PC-9 (cell line): ENCODE measurements at regions not wholly inside any gene's neighbourhood (a gene's known extent, or its start where the extent isn't known, plus 50 kb on each side); places are given as distances from the start of the nearest gene placed in this dataset.

Experiments
- BruUV-seq: library from RNA; stranded (reverse); fragments of 400-500 nt; replicated peaks from 2 replicates; lab custom pipeline; 2021; lab: Mats Ljungman, UMichigan
- CTCF ChIA-PET: fragments of 300-600 bp; sonication (Branson Sonifier 250); formaldehyde crosslinking; loops from one replicate; lab custom pipeline; 2022; ENCODE audit warnings: antibody characterized with exemption; lab: Charles Lee
- POLR2A ChIA-PET: fragments of 300-600 bp; sonication (Branson Sonifier 250); formaldehyde crosslinking; loops from one replicate; lab custom pipeline; 2022; ENCODE audit warnings: antibody characterized with exemption; ENCODE audit not compliant: unreplicated experiment; lab: Charles Lee
- DNase-seq, 2 experiments: peaks; one replicate each; pipeline versions ENCODE4 v3.0.0 to v3.0.0-alpha.2; 2015 to 2022; ENCODE audit warnings: mixed read lengths in 1 of 2
- H2AFZ ChIP-seq: fragments of 200-600 bp; sonication (generic); 2 replicates; pipeline ENCODE4 v1.8.1; 2017; ENCODE audit warnings: antibody characterized with exemption
- H3F3A ChIP-seq: fragments of 200-600 bp; sonication (generic); 2 replicates; pipeline ENCODE4 v1.8.1; 2017; ENCODE audit warnings: antibody characterized with exemption, mild to moderate bottlenecking, low read depth; ENCODE audit not compliant: insufficient read depth
- H3K27ac ChIP-seq: fragments of 200-600 bp; sonication (generic); 2 replicates; pipeline ENCODE4 v1.6.1; 2016; ENCODE audit warnings: mixed run types
- H3K27me3 ChIP-seq: fragments of 200-600 bp; sonication (generic); 2 replicates; pipeline ENCODE4 v1.6.1; 2016; ENCODE audit warnings: low read depth, mixed run types; ENCODE audit not compliant: insufficient read depth
- H3K36me3 ChIP-seq: fragments of 200-600 bp; sonication (generic); 2 replicates; pipeline ENCODE4 v1.6.1; 2016; ENCODE audit warnings: low read depth, mixed run types
- H3K4me1 ChIP-seq: fragments of 200-600 bp; sonication (generic); replicated peaks from 2 replicates; pipeline ENCODE4 v1.6.1; 2016; ENCODE audit warnings: mixed run types; ENCODE audit not compliant: insufficient read depth
- H3K4me2 ChIP-seq: fragments of 200-600 bp; sonication (generic); 2 replicates; pipeline ENCODE4 v1.6.1; 2017; ENCODE audit warnings: mixed run types
- H3K4me3 ChIP-seq: fragments of 200-600 bp; sonication (generic); 2 replicates; pipeline ENCODE4 v1.6.1; 2016; ENCODE audit warnings: mixed run types
- H3K79me2 ChIP-seq: fragments of 200-600 bp; sonication (generic); 2 replicates; pipeline ENCODE4 v1.6.1; 2017; ENCODE audit warnings: low read depth, mixed run types
- H3K9me2 ChIP-seq: fragments of 200-600 bp; sonication (generic); 2 replicates; pipeline ENCODE4 v1.8.1; 2017; ENCODE audit warnings: mild to moderate bottlenecking; ENCODE audit not compliant: insufficient read depth
- H3K9me3 ChIP-seq: fragments of 200-600 bp; sonication (generic); 2 replicates; pipeline ENCODE4 v1.8.1; 2016; ENCODE audit warnings: low read depth; ENCODE audit not compliant: insufficient read depth
- H4K20me1 ChIP-seq: fragments of 200-600 bp; sonication (generic); 2 replicates; pipeline ENCODE4 v1.8.1; 2017; ENCODE audit not compliant: insufficient read depth
- EZH2 ChIP-seq: fragments of 200-600 bp; sonication (generic); IDR thresholded peaks from 2 replicates; pipeline ENCODE4 v1.8.0; 2017; ENCODE audit warnings: antibody characterized with exemption, low read depth
- intact Hi-C: fragments of 100-400 bp; cut with micrococcal nuclease; formaldehyde crosslinking; loops from one replicate; pipeline ENCODE4 v1.10.0; 2022; ENCODE audit not compliant: unreplicated experiment
- TF ChIP-seq, protein P1 (sequence below): fragments of 200-600 bp; sonication (generic); conservative IDR thresholded peaks from 2 replicates; pipeline ENCODE4 v1.6.1; 2017; ENCODE audit warnings: mixed run types, antibody characterized with exemption, mild to moderate bottlenecking, moderate library complexity

DNA sequence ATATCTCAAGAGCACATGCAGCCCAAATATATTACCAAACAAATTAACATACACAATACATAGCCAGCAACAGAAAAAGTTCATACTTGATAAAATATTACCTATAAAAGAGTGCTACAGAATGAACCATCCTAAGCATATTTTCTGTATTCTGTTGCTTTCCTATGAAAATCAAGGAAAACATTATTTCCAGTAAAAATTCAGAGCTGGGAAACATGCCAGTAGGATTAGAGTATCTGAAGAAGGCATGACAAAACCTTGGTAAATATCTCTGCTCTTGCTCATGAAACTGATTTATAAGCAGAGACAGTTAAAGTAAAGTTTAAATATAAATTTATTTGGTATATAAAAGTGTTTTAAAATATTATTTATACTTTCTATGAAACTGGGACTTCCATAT, 599.7 kb downstream of the ARAP2 start:
- CTCF ChIA-PET: no interaction called here
- no peak for DNase-seq
- no peak overlapping the region for H3K27ac ChIP-seq
- no peaks in the 10 kb centered on the region for H3K79me2 ChIP-seq
- no peaks in the 10 kb centered on the region for H3K36me3 ChIP-seq
- no peak overlapping the region for H3K4me3 ChIP-seq
- H4K20me1 ChIP-seq: no peaks in the 10 kb centered on the region
- H3K4me2 ChIP-seq: no peak overlapping the region
- H3K4me1 ChIP-seq: no peaks in the 10 kb centered on the region
- POLR2A ChIA-PET: no interaction called here
- intact Hi-C loops: no loop called here
- H3K27me3 ChIP-seq: no peaks in the 10 kb centered on the region
- BruUV-seq: no TSS peak
- H2AFZ ChIP-seq: no peak overlapping the region
- TF ChIP-seq, protein P1, sequence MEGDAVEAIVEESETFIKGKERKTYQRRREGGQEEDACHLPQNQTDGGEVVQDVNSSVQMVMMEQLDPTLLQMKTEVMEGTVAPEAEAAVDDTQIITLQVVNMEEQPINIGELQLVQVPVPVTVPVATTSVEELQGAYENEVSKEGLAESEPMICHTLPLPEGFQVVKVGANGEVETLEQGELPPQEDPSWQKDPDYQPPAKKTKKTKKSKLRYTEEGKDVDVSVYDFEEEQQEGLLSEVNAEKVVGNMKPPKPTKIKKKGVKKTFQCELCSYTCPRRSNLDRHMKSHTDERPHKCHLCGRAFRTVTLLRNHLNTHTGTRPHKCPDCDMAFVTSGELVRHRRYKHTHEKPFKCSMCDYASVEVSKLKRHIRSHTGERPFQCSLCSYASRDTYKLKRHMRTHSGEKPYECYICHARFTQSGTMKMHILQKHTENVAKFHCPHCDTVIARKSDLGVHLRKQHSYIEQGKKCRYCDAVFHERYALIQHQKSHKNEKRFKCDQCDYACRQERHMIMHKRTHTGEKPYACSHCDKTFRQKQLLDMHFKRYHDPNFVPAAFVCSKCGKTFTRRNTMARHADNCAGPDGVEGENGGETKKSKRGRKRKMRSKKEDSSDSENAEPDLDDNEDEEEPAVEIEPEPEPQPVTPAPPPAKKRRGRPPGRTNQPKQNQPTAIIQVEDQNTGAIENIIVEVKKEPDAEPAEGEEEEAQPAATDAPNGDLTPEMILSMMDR: no peak
- TF ChIP-seq EZH2: no peak
- no peaks in the 10 kb centered on the region for H3K9me2 ChIP-seq
- no peaks in the 10 kb centered on the region for H3F3A ChIP-seq
- no peaks in the 10 kb centered on the region for H3K9me3 ChIP-seq

DNA sequence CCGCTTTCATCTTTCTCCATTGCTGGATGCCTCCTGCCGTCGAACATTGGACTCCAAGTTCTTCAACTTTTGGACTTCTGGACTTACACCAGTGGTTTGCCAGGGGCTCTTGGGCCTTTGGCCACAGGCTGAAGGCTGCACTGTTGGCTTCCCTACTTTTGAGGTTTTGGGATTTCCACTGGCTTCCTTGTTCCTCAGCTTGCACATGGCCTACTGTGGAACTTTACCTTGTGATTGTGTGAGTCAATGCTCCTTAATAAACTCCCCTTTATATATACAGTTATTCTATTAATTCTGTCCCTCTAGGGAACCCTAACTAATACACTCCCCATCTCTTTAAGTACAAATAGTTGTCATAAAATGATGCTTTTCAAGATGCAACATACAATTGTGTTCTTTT, 595.3 kb downstream of the ARAP2 start:
- Histone ChIP-seq H3K4me3 (no peak overlapping the region), H3K27ac (no peak overlapping the region), H3K4me1 (no peaks in the 10 kb centered on the region), H4K20me1 (no peaks in the 10 kb centered on the region), H3K79me2 (no peaks in the 10 kb centered on the region), H3K9me2 (no peaks in the 10 kb centered on the region), H3F3A (no peaks in the 10 kb centered on the region), H2AFZ (no peak overlapping the region), H3K27me3 (no peaks in the 10 kb centered on the region), H3K4me2 (no peak overlapping the region), H3K36me3 (no peaks in the 10 kb centered on the region), H3K9me3 (no peaks in the 10 kb centered on the region)
- intact Hi-C loops: no loop called here
- CTCF ChIA-PET: no interaction called here
- BruUV-seq: no TSS peak
- POLR2A ChIA-PET: no interaction called here
- no peak for DNase-seq
- no peak for TF ChIP-seq EZH2
- TF ChIP-seq, protein P1: no peak

DNA sequence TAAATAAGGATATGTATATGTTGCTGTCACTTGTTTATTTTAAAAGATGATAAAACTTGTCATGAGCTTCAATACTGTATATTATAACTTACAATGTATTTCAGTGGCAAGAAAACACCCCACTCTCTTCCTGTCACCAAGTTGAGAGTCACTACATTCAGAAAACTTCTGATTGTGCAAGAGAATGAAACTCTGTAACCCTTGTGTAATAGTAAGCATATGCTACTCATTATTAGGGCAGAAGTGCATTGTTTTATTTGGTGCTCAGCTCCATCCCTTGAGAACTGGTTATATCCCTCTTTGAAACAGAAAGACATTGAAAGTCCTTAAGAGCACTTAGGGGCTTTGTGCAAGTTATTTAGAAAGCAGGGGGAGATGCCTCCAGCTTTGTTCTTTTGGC, 594.5 kb downstream of the ARAP2 start:
- TF ChIP-seq EZH2: no peak
- TF ChIP-seq, protein P1: no peak
- Histone ChIP-seq H4K20me1 (no peaks in the 10 kb centered on the region), H3K9me2 (no peaks in the 10 kb centered on the region), H3K27ac (no peak overlapping the region), H3K4me2 (no peak overlapping the region), H3K36me3 (no peaks in the 10 kb centered on the region), H3F3A (no peaks in the 10 kb centered on the region), H3K4me1 (no peaks in the 10 kb centered on the region), H3K27me3 (no peaks in the 10 kb centered on the region), H3K79me2 (no peaks in the 10 kb centered on the region), H3K9me3 (no peaks in the 10 kb centered on the region), H3K4me3 (no peak overlapping the region), H2AFZ (no peak overlapping the region)
- intact Hi-C loops: no loop called here
- POLR2A ChIA-PET: no interaction called here
- CTCF ChIA-PET: no interaction called here
- BruUV-seq: no TSS peak
- DNase-seq: no peak
